HEK293 (cell line): ENCODE measurements at regions not wholly inside any gene's neighbourhood (a gene's known extent, or its start where the extent isn't known, plus 50 kb on each side); places are given as distances from the start of the nearest gene placed in this dataset.

Experiments
- CTCF ChIA-PET: fragments of 350-600 bp; formaldehyde crosslinking; extraction: SDS; loops from one replicate; lab custom pipeline; 2021; ENCODE audit warnings: antibody characterized with exemption; lab: Yijun Ruan, JAX
- POLR2A ChIA-PET: fragments of 300-600 bp; formaldehyde crosslinking; extraction: SDS; loops from one replicate; lab custom pipeline; 2020; ENCODE audit warnings: antibody characterized with exemption, inconsistent platforms; lab: Yijun Ruan, JAX
- H3K27ac ChIP-seq: fragments of 200-500 bp; sonication (Bioruptor generic); 2 replicates; pipeline ENCODE4 v1.5.1; 2014; ENCODE audit warnings: low read depth, low read length, control low read depth, inconsistent platforms; ENCODE audit errors: extremely low read depth
- H3K36me3 ChIP-seq, 2 experiments: fragments of 200-500 bp in 1 of 2; sonication (Bioruptor generic) in 1 of 2; 1 replicate in 1 of 2; 2 replicates in 1 of 2; pipeline ENCODE4 v1.5.1; 2014 to 2017; ENCODE audit warnings: inconsistent platforms in 2 of 2, low read length in 2 of 2; ENCODE audit not compliant: control insufficient read depth in 2 of 2, insufficient read depth in 1 of 2
- H3K4me1 ChIP-seq: fragments of 200-500 bp; sonication (Bioruptor generic); 2 replicates; pipeline ENCODE4 v1.5.1; 2014; ENCODE audit warnings: mild to moderate bottlenecking, low read length, inconsistent platforms; ENCODE audit not compliant: control insufficient read depth, insufficient read depth
- H3K4me3 ChIP-seq: 2 replicates; pipeline ENCODE4 v1.5.1; 2011; ENCODE audit warnings: low read depth, mild to moderate bottlenecking, control low read depth, low read length, moderate library complexity
- H3K9me3 ChIP-seq: fragments of 200-500 bp; sonication (Bioruptor generic); 2 replicates; pipeline ENCODE4 v1.5.1; 2014; ENCODE audit warnings: low read depth, low read length, inconsistent platforms; ENCODE audit not compliant: control insufficient read depth, insufficient read depth
- HOXA7 ChIP-seq: sonication (generic); formaldehyde crosslinking; IDR thresholded peaks from 2 replicates; pipeline ENCODE4 v1.8.1; 2022; ENCODE audit warnings: missing genetic modification reagents, borderline replicate concordance
- REPIN1 ChIP-seq: fragments of 450-650 bp; formaldehyde crosslinking; IDR thresholded peaks from 2 replicates; pipeline ENCODE4 v1.5.1; 2017; ENCODE audit warnings: missing biosample characterization, missing genetic modification characterization, low read depth
- SCRT2 ChIP-seq: fragments of 450-650 bp; formaldehyde crosslinking; IDR thresholded peaks from 2 replicates; pipeline ENCODE4 v1.5.1; 2016; ENCODE audit warnings: missing biosample characterization, missing genetic modification characterization
- SP2 ChIP-seq: fragments of 450-650 bp; formaldehyde crosslinking; IDR thresholded peaks from 2 replicates; pipeline ENCODE4 v1.5.1; 2016; ENCODE audit warnings: missing biosample characterization, missing genetic modification characterization
- TCF7L2 ChIP-seq: IDR thresholded peaks from 2 replicates; pipeline ENCODE4 v1.6.1; 2011; ENCODE audit warnings: low read depth, mild to moderate bottlenecking, inconsistent platforms, low read length, moderate library complexity, borderline replicate concordance
- YY1 ChIP-seq: fragments of 450-650 bp; formaldehyde crosslinking; IDR thresholded peaks from 2 replicates; pipeline ENCODE4 v1.5.1; 2018; ENCODE audit warnings: missing biosample characterization, missing genetic modification characterization
- ZFP3 ChIP-seq: fragments of 450-650 bp; formaldehyde crosslinking; IDR thresholded peaks from 2 replicates; pipeline ENCODE4 v1.5.1; 2016; ENCODE audit warnings: low read depth, missing biosample characterization, missing genetic modification characterization
- ZNF121 ChIP-seq: fragments of 450-650 bp; formaldehyde crosslinking; IDR thresholded peaks from 2 replicates; pipeline ENCODE4 v1.5.1; 2016; ENCODE audit warnings: missing biosample characterization, missing genetic modification characterization
- ZNF133 ChIP-seq: fragments of 450-650 bp; formaldehyde crosslinking; IDR thresholded peaks from 2 replicates; pipeline ENCODE4 v1.5.1; 2016; ENCODE audit warnings: missing biosample characterization, missing genetic modification characterization
- ZNF174 ChIP-seq: fragments of 450-650 bp; formaldehyde crosslinking; IDR thresholded peaks from 2 replicates; pipeline ENCODE4 v1.5.0; 2017; ENCODE audit warnings: missing biosample characterization, mild to moderate bottlenecking, missing genetic modification characterization
- ZNF184 ChIP-seq: fragments of 450-650 bp; IDR thresholded peaks from 2 replicates; pipeline ENCODE4 v1.5.1; 2018; ENCODE audit warnings: missing biosample characterization, mild to moderate bottlenecking, missing genetic modification characterization
- ZNF19 ChIP-seq: fragments of 450-650 bp; formaldehyde crosslinking; IDR thresholded peaks from 2 replicates; pipeline ENCODE4; 2016; ENCODE audit warnings: missing biosample characterization, missing genetic modification characterization, low read depth
- ZNF2 ChIP-seq: fragments of 450-650 bp; formaldehyde crosslinking; IDR thresholded peaks from 2 replicates; pipeline ENCODE4 v1.5.1; 2016; ENCODE audit warnings: missing biosample characterization, missing genetic modification characterization
- ZNF394 ChIP-seq: fragments of 450-650 bp; formaldehyde crosslinking; IDR thresholded peaks from 2 replicates; pipeline ENCODE4 v1.5.1; 2016; ENCODE audit warnings: missing biosample characterization, missing genetic modification characterization, mild to moderate bottlenecking, moderate library complexity, borderline replicate concordance
- ZNF416 ChIP-seq: fragments of 450-650 bp; formaldehyde crosslinking; IDR thresholded peaks from 2 replicates; pipeline ENCODE4 v1.5.1; 2016; ENCODE audit warnings: missing biosample characterization, missing genetic modification characterization
- ZNF529 ChIP-seq: fragments of 450-650 bp; formaldehyde crosslinking; IDR thresholded peaks from 2 replicates; pipeline ENCODE4 v1.5.1; 2017; ENCODE audit warnings: missing genetic modification characterization, missing biosample characterization; ENCODE audit not compliant: insufficient replicate concordance
- ZNF555 ChIP-seq: fragments of 450-650 bp; formaldehyde crosslinking; conservative IDR thresholded peaks from 2 replicates; pipeline ENCODE4 v1.5.1; 2017; ENCODE audit warnings: missing biosample characterization, mild to moderate bottlenecking, missing genetic modification characterization, inconsistent platforms
- ZNF626 ChIP-seq: fragments of 450-650 bp; sonication (Bioruptor Pico); formaldehyde crosslinking; IDR thresholded peaks from 2 replicates; pipeline ENCODE4 v1.5.1; 2018; ENCODE audit warnings: missing biosample characterization, missing genetic modification characterization, inconsistent platforms
- ZNF654 ChIP-seq: fragments of 450-650 bp; formaldehyde crosslinking; IDR thresholded peaks from 2 replicates; pipeline ENCODE4 v1.5.1; 2016; ENCODE audit warnings: low read depth, missing biosample characterization, missing genetic modification characterization
- ZNF701 ChIP-seq: fragments of 450-650 bp; formaldehyde crosslinking; IDR thresholded peaks from 2 replicates; pipeline ENCODE4 v1.5.1; 2016; ENCODE audit warnings: missing biosample characterization, missing genetic modification characterization
- ZNF747 ChIP-seq: fragments of 450-650 bp; formaldehyde crosslinking; IDR thresholded peaks from 2 replicates; pipeline ENCODE4 v1.5.1; 2016; ENCODE audit warnings: missing biosample characterization, missing genetic modification characterization
- ZNF76 ChIP-seq: fragments of 450-650 bp; formaldehyde crosslinking; IDR thresholded peaks from 2 replicates; pipeline ENCODE4; 2016; ENCODE audit warnings: low read depth, missing biosample characterization, missing genetic modification characterization, borderline replicate concordance
- ZNF768 ChIP-seq: fragments of 450-650 bp; formaldehyde crosslinking; IDR thresholded peaks from 2 replicates; pipeline ENCODE4 v1.5.1; 2018; ENCODE audit warnings: missing biosample characterization, mild to moderate bottlenecking, missing genetic modification characterization
- TF ChIP-seq, protein P1 (sequence below): fragments of 450-650 bp; formaldehyde crosslinking; IDR thresholded peaks from 2 replicates; pipeline ENCODE4 v1.5.1; 2016; ENCODE audit warnings: missing biosample characterization, missing genetic modification characterization
- TF ChIP-seq, protein P2 (sequence below): fragments of 450-650 bp; formaldehyde crosslinking; IDR thresholded peaks from 2 replicates; pipeline ENCODE4 v1.5.1; 2016; ENCODE audit warnings: missing biosample characterization, missing genetic modification characterization
- TF ChIP-seq, protein P3 (sequence below): fragments of 450-650 bp; formaldehyde crosslinking; IDR thresholded peaks from 2 replicates; pipeline ENCODE4 v1.5.1; 2016; ENCODE audit warnings: missing biosample characterization, missing genetic modification characterization
- TF ChIP-seq, protein P4 (sequence below): fragments of 450-650 bp; formaldehyde crosslinking; IDR thresholded peaks from 2 replicates; pipeline ENCODE4 v1.5.1; 2016; ENCODE audit warnings: missing biosample characterization, missing genetic modification characterization
- TF ChIP-seq, protein P5 (sequence below): fragments of 450-650 bp; formaldehyde crosslinking; IDR thresholded peaks from 2 replicates; pipeline ENCODE4; 2016; ENCODE audit warnings: missing biosample characterization, missing genetic modification characterization
- TF ChIP-seq, protein P6 (sequence below): fragments of 450-650 bp; formaldehyde crosslinking; IDR thresholded peaks from 2 replicates; pipeline ENCODE4 v1.5.1; 2016; ENCODE audit warnings: missing biosample characterization, missing genetic modification characterization

DNA sequence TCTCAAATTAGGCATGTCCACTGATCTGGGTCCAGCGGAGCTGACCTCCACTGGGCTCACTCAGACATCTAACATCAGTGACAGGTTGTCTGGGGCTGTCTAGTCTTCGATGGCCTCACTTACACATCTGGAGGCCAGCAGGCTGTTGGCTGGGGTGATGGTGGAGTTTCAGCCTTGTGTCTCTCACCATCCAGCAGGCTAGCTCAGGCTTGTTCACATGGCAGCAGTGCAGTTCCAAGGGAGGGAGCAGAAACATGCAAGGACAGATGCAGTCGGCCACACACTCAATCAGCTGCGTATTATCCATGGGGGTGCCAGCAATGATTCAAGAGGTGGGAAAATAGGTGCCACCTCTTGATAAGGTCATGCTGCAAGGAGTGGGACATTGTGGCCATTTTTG, 292.5 kb downstream of the SHQ1 start:
- CTCF ChIA-PET: no interaction called here
- no peaks in the 10 kb centered on the region for H3K9me3 ChIP-seq
- no peak overlapping the region for H3K27ac ChIP-seq
- H3K4me3 ChIP-seq: no peak overlapping the region
- no peaks in the 10 kb centered on the region for H3K36me3 ChIP-seq
- POLR2A ChIA-PET: no interaction called here
- no peak for TF ChIP-seq TCF7L2
- TF ChIP-seq ZNF529 (tag by site-specific recombination): no peak
- TF ChIP-seq ZFP3 (tag by site-specific recombination): no peak
- no peak for TF ChIP-seq ZNF654
- TF ChIP-seq ZNF416: no peak
- TF ChIP-seq, protein P1, sequence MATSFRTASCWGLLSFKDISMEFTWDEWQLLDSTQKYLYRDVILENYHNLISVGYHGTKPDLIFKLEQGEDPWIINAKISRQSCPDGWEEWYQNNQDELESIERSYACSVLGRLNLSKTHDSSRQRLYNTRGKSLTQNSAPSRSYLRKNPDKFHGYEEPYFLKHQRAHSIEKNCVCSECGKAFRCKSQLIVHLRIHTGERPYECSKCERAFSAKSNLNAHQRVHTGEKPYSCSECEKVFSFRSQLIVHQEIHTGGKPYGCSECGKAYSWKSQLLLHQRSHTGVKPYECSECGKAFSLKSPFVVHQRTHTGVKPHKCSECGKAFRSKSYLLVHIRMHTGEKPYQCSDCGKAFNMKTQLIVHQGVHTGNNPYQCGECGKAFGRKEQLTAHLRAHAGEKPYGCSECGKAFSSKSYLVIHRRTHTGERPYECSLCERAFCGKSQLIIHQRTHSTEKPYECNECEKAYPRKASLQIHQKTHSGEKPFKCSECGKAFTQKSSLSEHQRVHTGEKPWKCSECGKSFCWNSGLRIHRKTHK: no peak
- no peak for TF ChIP-seq ZNF768
- no peak for TF ChIP-seq ZNF747 (tag by site-specific recombination)
- TF ChIP-seq, protein P2, sequence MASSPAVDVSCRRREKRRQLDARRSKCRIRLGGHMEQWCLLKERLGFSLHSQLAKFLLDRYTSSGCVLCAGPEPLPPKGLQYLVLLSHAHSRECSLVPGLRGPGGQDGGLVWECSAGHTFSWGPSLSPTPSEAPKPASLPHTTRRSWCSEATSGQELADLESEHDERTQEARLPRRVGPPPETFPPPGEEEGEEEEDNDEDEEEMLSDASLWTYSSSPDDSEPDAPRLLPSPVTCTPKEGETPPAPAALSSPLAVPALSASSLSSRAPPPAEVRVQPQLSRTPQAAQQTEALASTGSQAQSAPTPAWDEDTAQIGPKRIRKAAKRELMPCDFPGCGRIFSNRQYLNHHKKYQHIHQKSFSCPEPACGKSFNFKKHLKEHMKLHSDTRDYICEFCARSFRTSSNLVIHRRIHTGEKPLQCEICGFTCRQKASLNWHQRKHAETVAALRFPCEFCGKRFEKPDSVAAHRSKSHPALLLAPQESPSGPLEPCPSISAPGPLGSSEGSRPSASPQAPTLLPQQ (tag by site-specific recombination): no peak
- TF ChIP-seq, protein P3, sequence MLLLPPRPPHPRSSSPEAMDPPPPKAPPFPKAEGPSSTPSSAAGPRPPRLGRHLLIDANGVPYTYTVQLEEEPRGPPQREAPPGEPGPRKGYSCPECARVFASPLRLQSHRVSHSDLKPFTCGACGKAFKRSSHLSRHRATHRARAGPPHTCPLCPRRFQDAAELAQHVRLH: no peak
- no peak for TF ChIP-seq ZNF701 (tag by site-specific recombination)
- TF ChIP-seq, protein P4, sequence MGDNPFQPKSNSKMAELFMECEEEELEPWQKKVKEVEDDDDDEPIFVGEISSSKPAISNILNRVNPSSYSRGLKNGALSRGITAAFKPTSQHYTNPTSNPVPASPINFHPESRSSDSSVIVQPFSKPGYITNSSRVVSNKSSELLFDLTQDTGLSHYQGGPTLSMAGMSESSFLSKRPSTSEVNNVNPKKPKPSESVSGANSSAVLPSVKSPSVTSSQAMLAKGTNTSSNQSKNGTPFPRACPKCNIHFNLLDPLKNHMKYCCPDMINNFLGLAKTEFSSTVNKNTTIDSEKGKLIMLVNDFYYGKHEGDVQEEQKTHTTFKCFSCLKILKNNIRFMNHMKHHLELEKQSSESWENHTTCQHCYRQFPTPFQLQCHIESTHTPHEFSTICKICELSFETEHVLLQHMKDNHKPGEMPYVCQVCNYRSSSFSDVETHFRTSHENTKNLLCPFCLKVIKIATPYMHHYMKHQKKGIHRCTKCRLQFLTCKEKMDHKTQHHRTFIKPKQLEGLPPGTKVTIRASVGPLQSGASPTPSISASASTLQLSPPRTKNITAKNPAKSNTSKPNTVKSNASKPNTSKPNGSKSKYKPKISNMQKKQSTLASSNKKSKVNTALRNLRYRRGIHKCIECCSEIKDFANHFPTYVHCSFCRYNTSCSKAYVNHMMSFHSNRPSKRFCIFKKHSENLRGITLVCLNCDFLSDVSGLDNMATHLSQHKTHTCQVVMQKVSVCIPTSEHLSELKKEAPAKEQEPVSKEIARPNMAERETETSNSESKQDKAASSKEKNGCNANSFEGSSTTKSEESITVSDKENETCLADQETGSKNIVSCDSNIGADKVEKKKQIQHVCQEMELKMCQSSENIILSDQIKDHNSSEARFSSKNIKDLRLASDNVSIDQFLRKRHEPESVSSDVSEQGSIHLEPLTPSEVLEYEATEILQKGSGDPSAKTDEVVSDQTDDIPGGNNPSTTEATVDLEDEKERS (tag by site-specific recombination): no peak
- no peak for TF ChIP-seq ZNF121 (tag by site-specific recombination)
- TF ChIP-seq ZNF626 (tag by site-specific recombination): no peak
- no peak for TF ChIP-seq ZNF19 (tag by site-specific recombination)
- TF ChIP-seq ZNF174 (tag by site-specific recombination): no peak
- no peaks in the 10 kb centered on the region for H3K4me1 ChIP-seq

DNA sequence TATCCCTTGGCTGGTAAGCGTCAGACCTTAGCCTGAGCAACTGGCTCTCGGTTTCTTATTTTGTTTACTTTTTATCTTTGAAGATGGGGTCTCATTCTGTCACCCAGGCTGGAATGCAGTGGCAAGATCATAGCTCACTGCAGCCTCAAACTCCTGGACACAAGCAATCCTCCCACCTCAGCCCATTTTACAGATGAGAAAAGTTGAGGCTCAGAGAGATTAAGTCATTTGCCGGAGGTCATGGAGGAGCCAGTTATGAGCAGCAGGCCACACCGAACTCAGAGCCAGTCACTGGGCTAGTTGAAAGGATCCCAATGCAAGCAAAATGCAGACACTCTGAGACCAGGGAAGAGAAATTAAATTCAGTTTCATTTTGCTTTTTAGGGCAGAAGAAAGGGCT, 293.6 kb downstream of the SHQ1 start:
- Histone ChIP-seq H3K4me1 (no peaks in the 10 kb centered on the region), H3K27ac (no peak overlapping the region), H3K36me3 (no peaks in the 10 kb centered on the region), H3K9me3 (no peaks in the 10 kb centered on the region), H3K4me3 (no peak overlapping the region)
- CTCF ChIA-PET: no interaction called here
- POLR2A ChIA-PET: no interaction called here
- TF ChIP-seq ZNF184: no peak
- no peak for TF ChIP-seq ZNF394 (tag by site-specific recombination)
- TF ChIP-seq ZNF654: no peak
- TF ChIP-seq ZNF76: no peak
- TF ChIP-seq SCRT2 (tag by site-specific recombination): no peak
- no peak for TF ChIP-seq REPIN1
- TF ChIP-seq YY1: no peak
- TF ChIP-seq, protein P5, sequence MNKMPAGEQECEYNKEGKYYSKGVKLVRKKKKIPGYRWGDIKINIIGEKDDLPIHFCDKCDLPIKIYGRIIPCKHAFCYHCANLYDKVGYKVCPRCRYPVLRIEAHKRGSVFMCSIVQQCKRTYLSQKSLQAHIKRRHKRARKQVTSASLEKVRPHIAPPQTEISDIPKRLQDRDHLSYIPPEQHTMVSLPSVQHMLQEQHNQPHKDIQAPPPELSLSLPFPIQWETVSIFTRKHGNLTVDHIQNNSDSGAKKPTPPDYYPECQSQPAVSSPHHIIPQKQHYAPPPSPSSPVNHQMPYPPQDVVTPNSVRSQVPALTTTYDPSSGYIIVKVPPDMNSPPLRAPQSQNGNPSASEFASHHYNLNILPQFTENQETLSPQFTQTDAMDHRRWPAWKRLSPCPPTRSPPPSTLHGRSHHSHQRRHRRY (tag by site-specific recombination): no peak
- TF ChIP-seq SP2: no peak
- TF ChIP-seq, protein P6, sequence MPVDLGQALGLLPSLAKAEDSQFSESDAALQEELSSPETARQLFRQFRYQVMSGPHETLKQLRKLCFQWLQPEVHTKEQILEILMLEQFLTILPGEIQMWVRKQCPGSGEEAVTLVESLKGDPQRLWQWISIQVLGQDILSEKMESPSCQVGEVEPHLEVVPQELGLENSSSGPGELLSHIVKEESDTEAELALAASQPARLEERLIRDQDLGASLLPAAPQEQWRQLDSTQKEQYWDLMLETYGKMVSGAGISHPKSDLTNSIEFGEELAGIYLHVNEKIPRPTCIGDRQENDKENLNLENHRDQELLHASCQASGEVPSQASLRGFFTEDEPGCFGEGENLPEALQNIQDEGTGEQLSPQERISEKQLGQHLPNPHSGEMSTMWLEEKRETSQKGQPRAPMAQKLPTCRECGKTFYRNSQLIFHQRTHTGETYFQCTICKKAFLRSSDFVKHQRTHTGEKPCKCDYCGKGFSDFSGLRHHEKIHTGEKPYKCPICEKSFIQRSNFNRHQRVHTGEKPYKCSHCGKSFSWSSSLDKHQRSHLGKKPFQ (tag by site-specific recombination): no peak
- TF ChIP-seq ZNF2: no peak
- TF ChIP-seq ZNF555 (tag by site-specific recombination): no peak
- no peak for TF ChIP-seq ZNF133 (tag by site-specific recombination)
- TF ChIP-seq HOXA7: no peak
- TF ChIP-seq ZNF19 (tag by site-specific recombination): no peak
